Keratinocyte (primary cell): ENCODE measurements at regions not wholly inside any gene's neighbourhood (a gene's known extent, or its start where the extent isn't known, plus 50 kb on each side); places are given as distances from the start of the nearest gene placed in this dataset.

ENCODE experiments used
- DNase-seq: peaks from one replicate; pipeline ENCODE4 v3.0.0-alpha.2; 2011; ENCODE audit warnings: low read depth, missing footprints, low spot score
- FAIRE-seq: peaks from 2 replicates; lab custom pipeline; 2011; peaks lifted over from hg19 to GRCh38; lab: Jason Lieb, UNC
- H2AFZ ChIP-seq: 2 replicates; pipeline ENCODE4 v1.6.0; 2012; ENCODE audit warnings: low read length, control low read depth, inconsistent platforms; ENCODE audit not compliant: control insufficient read depth
- H3K27ac ChIP-seq: 2 replicates; pipeline ENCODE4 v1.5.1; 2011; ENCODE audit warnings: low read length; ENCODE audit not compliant: control insufficient read depth, insufficient read depth
- H3K27me3 ChIP-seq: 3 replicates; pipeline ENCODE4 v1.6.0; 2011; ENCODE audit warnings: low read length; ENCODE audit not compliant: control insufficient read depth, insufficient read depth; ENCODE audit errors: extremely low read depth
- H3K36me3 ChIP-seq, 2 experiments: 2 replicates in 1 of 2; 3 replicates in 1 of 2; pipeline ENCODE4 v1.5.1; 2011; ENCODE audit warnings: low read length in 2 of 2, mild to moderate bottlenecking in 1 of 2; ENCODE audit not compliant: control insufficient read depth in 2 of 2, insufficient read depth in 2 of 2; ENCODE audit errors: extremely low read depth in 1 of 2
- H3K4me1 ChIP-seq: 3 replicates; pipeline ENCODE4 v1.5.1; 2011; ENCODE audit warnings: low read length; ENCODE audit not compliant: control insufficient read depth, insufficient read depth; ENCODE audit errors: extremely low read depth
- H3K4me2 ChIP-seq: 3 replicates; pipeline ENCODE4 v1.6.0; 2011; ENCODE audit warnings: low read depth, low read length; ENCODE audit not compliant: control insufficient read depth, insufficient read depth; ENCODE audit errors: extremely low read depth
- H3K4me3 ChIP-seq, 3 experiments: fragments of 200-600 bp in 1 of 3; sonication (generic) in 1 of 3; 2 replicates in 2 of 3; 3 replicates in 1 of 3; pipeline ENCODE4 v1.5.1; 2011 to 2016; ENCODE audit warnings: low read length in 3 of 3, mild to moderate bottlenecking in 3 of 3, control low read depth in 2 of 3, inconsistent platforms in 1 of 3, low read depth in 1 of 3, mixed read lengths in 1 of 3, mixed run types in 1 of 3, moderate library complexity in 1 of 3; ENCODE audit not compliant: control insufficient read depth in 2 of 3, insufficient read depth in 2 of 3; ENCODE audit errors: extremely low read depth in 1 of 3
- H3K79me2 ChIP-seq: 2 replicates; pipeline ENCODE4 v1.6.0; 2012; ENCODE audit warnings: low read length; ENCODE audit not compliant: control insufficient read depth, insufficient read depth
- H3K9ac ChIP-seq: 3 replicates; pipeline ENCODE4 v1.6.0; 2011; ENCODE audit warnings: low read length; ENCODE audit not compliant: control insufficient read depth, insufficient read depth; ENCODE audit errors: extremely low read depth
- H3K9me1 ChIP-seq: 3 replicates; pipeline ENCODE4 v1.6.0; 2011; ENCODE audit warnings: low read length; ENCODE audit not compliant: control insufficient read depth, insufficient read depth; ENCODE audit errors: extremely low read depth
- H3K9me3 ChIP-seq: 2 replicates; pipeline ENCODE4 v1.5.1; 2012; ENCODE audit warnings: low read depth, low read length; ENCODE audit not compliant: control insufficient read depth
- H4K20me1 ChIP-seq: 3 replicates; pipeline ENCODE4 v1.6.0; 2011; ENCODE audit warnings: low read length; ENCODE audit not compliant: control insufficient read depth, insufficient read depth; ENCODE audit errors: extremely low read depth
- CTCF ChIP-seq, 3 experiments: IDR thresholded peaks in 1 of 3; conservative IDR thresholded peaks in 1 of 3; optimal IDR thresholded peaks in 1 of 3; 2 replicates in 2 of 3; 3 replicates in 1 of 3; pipeline versions ENCODE3 to v1.5.1; 2011; ENCODE audit warnings: low read length in 3 of 3, mild to moderate bottlenecking in 3 of 3, moderate library complexity in 2 of 3, control low read depth in 1 of 3, inconsistent platforms in 1 of 3; ENCODE audit not compliant: insufficient read depth in 2 of 3; ENCODE audit errors: extremely low read depth in 1 of 3
- EZH2 ChIP-seq: IDR thresholded peaks from one replicate; pipeline ENCODE4 v1.6.1; 2012; ENCODE audit warnings: inconsistent platforms, mild to moderate bottlenecking, low read length, moderate library complexity
- dilution Hi-C: fragments of 300-500 bp; cut with MboI; formaldehyde crosslinking; loops from one replicate; pipeline ENCODE4 v1.7.0; 2020; ENCODE audit warnings: low sequenced_read_pairs; ENCODE audit not compliant: extremely low pct_ligation_motif_present

- no peaks in the 10 kb centered on the region for H3K79me2 ChIP-seq
- H3K27ac ChIP-seq = no peak overlapping the region
- H3K9me1 ChIP-seq = no peaks in the 10 kb centered on the region
- DNase-seq (no peak), FAIRE-seq (no peak)
- H3K4me3 ChIP-seq = no peak overlapping the region
- no peak for TF ChIP-seq EZH2
- no peak for TF ChIP-seq CTCF (optimal IDR thresholded peaks at IDR 0.05 in 1 of 3, IDR thresholded peaks at IDR 0.05 in 1 of 3, conservative IDR thresholded peaks at IDR 0.05 in 1 of 3; ENCODE audit: extremely low read depth in 1 of 3, insufficient read depth in 2 of 3, low read length in 3 of 3)
- no peaks in the 10 kb centered on the region for H3K4me1 ChIP-seq
- H4K20me1 ChIP-seq = no peaks in the 10 kb centered on the region
- no peaks in the 10 kb centered on the region for H3K27me3 ChIP-seq
- H3K9me3 ChIP-seq = no peaks in the 10 kb centered on the region
- dilution Hi-C loops = loop anchor here (25.0 kb wide), 1 partner anchor 140 kb away; no protein-coding TSS in a partner anchor
- no peak overlapping the region for H3K9ac ChIP-seq
- no peak overlapping the region for H2AFZ ChIP-seq
- no peaks in the 10 kb centered on the region for H3K36me3 ChIP-seq
- no peak overlapping the region for H3K4me2 ChIP-seq
Observed at GRCh38 chr4:57602141-57602540, 492.0 kb upstream of the IGFBP7 start.

- dilution Hi-C loops = no loop called here
- no peak overlapping the region for H2AFZ ChIP-seq
- no peak overlapping the region for H3K9ac ChIP-seq
- no peaks in the 10 kb centered on the region for H3K4me1 ChIP-seq
- TF ChIP-seq CTCF (optimal IDR thresholded peaks at IDR 0.05 in 1 of 3, IDR thresholded peaks at IDR 0.05 in 1 of 3, conservative IDR thresholded peaks at IDR 0.05 in 1 of 3; ENCODE audit: extremely low read depth in 1 of 3, insufficient read depth in 2 of 3, low read length in 3 of 3) = no peak
- no peak for TF ChIP-seq EZH2
- H3K27ac ChIP-seq = no peak overlapping the region
- DNase-seq (no peak), FAIRE-seq (no peak)
- no peaks in the 10 kb centered on the region for H3K79me2 ChIP-seq
- H3K36me3 ChIP-seq = no peaks in the 10 kb centered on the region
- H3K27me3 ChIP-seq = no peaks in the 10 kb centered on the region
- no peak overlapping the region for H3K4me3 ChIP-seq
- no peak overlapping the region for H3K4me2 ChIP-seq
- H3K9me1 ChIP-seq = no peaks in the 10 kb centered on the region
- H3K9me3 ChIP-seq = no peaks in the 10 kb centered on the region
- no peaks in the 10 kb centered on the region for H4K20me1 ChIP-seq
Observed at GRCh38 chr4:57591073-57591472, 480.9 kb upstream of the IGFBP7 start.
